ENCODE measurements at regions not wholly inside any gene's neighbourhood (a gene's known extent, or its start where the extent isn't known, plus 50 kb on each side); places are given as distances from the start of the nearest gene placed in this dataset.
"Not testable (repeated sequence)": the region's sequence is repeated elsewhere in the genome, so short reads cannot be mapped to it uniquely, and the experiment has no call there.

GRCh38 chrX:82721891-82722290 is 786.2 kb upstream of the POU3F4 start:
- no peak for DNase-seq (ENCODE audit: low read depth)
- no peak overlapping the region for H3K4me3 ChIP-seq (ENCODE audit: control insufficient read depth, low read depth, low read length)
- TF ChIP-seq CTCF (conservative IDR thresholded peaks at IDR 0.05; ENCODE audit: control insufficient read depth, insufficient read depth, low read depth, low read length): no peak

DNA sequence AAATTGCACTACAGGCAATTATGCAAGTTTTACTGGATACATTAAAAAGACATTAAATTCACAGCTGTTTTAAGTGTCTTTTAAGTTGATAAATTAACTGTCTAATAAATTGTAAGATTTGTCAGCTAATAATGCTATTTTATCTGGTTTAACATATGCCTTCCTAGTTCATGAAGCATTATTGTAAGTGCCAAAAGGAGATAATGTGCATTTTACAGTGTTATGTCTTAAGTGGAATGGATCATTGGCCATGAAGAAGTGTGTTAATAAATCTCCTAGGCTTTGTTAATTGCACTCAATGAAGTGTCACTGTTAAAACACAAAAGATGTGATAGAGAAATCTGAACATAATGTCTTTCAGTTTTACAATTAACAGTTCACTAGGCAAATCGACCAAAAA is 784.3 kb upstream of the POU3F4 start:
- DNase-seq (ENCODE audit: low read depth): no peak
- TF ChIP-seq CTCF (conservative IDR thresholded peaks at IDR 0.05; ENCODE audit: control insufficient read depth, insufficient read depth, low read depth, low read length): no peak
- H3K4me3 ChIP-seq (ENCODE audit: control insufficient read depth, low read depth, low read length): no peak overlapping the region

GRCh38 chrX:82727436-82727835 is 780.7 kb upstream of the POU3F4 start:
- not testable (repeated sequence) for DNase-seq (ENCODE audit: low read depth); H3K4me3 ChIP-seq (ENCODE audit: control insufficient read depth, low read depth, low read length)

DNA sequence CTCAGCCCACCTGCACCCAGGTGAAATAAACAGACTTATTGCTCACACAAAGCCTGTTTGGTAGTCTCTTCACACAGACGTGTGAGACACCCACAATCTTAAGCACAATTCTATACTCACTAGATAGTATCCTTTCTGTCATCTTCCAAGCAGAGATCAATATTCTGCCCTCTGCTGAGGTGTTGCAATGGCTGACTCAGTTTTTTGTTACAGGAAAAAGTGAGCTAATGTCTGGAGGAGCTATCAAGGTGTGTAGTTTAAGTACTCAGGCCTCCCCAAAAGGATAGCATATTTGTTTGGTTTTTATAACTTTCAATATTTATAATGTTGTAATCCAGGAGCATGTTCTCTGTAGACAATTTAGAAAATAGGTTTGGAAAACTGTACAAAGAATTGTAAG is 775.2 kb upstream of the POU3F4 start:
- no peak overlapping the region for H3K4me3 ChIP-seq (ENCODE audit: control insufficient read depth, low read depth, low read length)
- TF ChIP-seq CTCF (conservative IDR thresholded peaks at IDR 0.05; ENCODE audit: control insufficient read depth, insufficient read depth, low read depth, low read length): no peak
- DNase-seq (ENCODE audit: low read depth): no peak

DNA sequence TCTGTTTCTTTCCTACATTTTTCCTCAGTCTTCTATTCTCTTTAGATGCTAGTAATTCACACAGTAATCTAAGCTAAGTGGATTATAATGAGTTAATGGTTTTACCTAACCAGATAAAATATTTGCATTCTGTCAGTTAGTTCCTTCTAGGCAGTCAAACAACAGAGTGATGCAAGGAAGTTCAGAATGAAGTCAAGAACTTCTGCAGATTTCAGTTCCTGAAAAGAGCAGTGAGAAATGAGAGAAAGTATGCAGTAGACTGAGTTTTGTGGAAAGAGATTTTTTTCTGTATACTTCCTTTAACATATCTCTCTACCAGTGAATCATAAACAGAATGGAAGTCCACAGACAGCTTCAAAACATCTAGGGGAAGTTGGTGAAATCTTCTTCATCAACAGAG is 774.0 kb upstream of the POU3F4 start:
- no peak overlapping the region for H3K4me3 ChIP-seq (ENCODE audit: control insufficient read depth, low read depth, low read length)
- no peak for DNase-seq (ENCODE audit: low read depth)
- TF ChIP-seq CTCF (conservative IDR thresholded peaks at IDR 0.05; ENCODE audit: control insufficient read depth, insufficient read depth, low read depth, low read length): no peak

DNA sequence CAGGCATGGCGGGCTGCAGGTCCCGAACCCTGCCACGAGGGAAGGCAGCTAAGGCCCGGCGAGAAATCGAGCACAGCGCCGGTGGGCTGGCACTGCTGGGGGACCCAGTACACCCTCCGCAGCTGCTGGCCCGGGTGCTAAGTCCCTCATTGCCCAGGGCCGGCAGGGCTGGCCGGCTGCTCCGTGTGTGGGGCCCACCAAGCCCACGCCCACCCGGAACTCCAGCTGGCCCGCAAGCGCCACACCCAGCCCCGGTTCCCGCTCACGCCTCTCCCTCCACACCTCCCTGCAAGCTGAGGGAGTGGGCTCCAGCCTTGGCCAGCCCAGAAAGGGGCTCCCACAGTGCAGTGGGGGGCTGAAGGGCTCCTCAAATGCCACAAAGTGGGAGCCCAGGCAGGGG is 769.8 kb upstream of the POU3F4 start:
- H3K4me3 ChIP-seq (ENCODE audit: control insufficient read depth, low read depth, low read length); DNase-seq (ENCODE audit: low read depth): not testable (repeated sequence)

GRCh38 chrX:82742351-82742750 is 765.7 kb upstream of the POU3F4 start:
- TF ChIP-seq CTCF (conservative IDR thresholded peaks at IDR 0.05; ENCODE audit: control insufficient read depth, insufficient read depth, low read depth, low read length): no peak
- H3K4me3 ChIP-seq (ENCODE audit: control insufficient read depth, low read depth, low read length): no peak overlapping the region
- DNase-seq (ENCODE audit: low read depth): no peak

GRCh38 chrX:82745725-82746124 is 762.4 kb upstream of the POU3F4 start:
- not testable (repeated sequence) for DNase-seq (ENCODE audit: low read depth); H3K4me3 ChIP-seq (ENCODE audit: control insufficient read depth, low read depth, low read length)

Measured in fibroblast of mammary gland (primary cell).